OCI-LY1 (cell line): ENCODE measurements at regions not wholly inside any gene's neighbourhood (a gene's known extent, or its start where the extent isn't known, plus 50 kb on each side); places are given as distances from the start of the nearest gene placed in this dataset.

Source experiments
- H2AFZ ChIP-seq: fragments of 200-600 bp; sonication (generic), shearing (Covaris generic); 2 replicates; pipeline ENCODE4 v1.6.0; 2014; ENCODE audit warnings: antibody characterized with exemption, mild to moderate bottlenecking, low read length
- H3F3A ChIP-seq: fragments of 200-600 bp; sonication (generic), shearing (Covaris generic); 2 replicates; pipeline ENCODE4 v1.6.0; 2014; ENCODE audit warnings: mild to moderate bottlenecking, antibody characterized with exemption, low read length, moderate library complexity; ENCODE audit not compliant: insufficient read depth
- H3K27ac ChIP-seq: fragments of 200-600 bp; sonication (generic); 2 replicates; pipeline ENCODE4 v1.5.1; 2014; ENCODE audit warnings: low read length, mixed run types, mild to moderate bottlenecking, low read depth; ENCODE audit not compliant: poor library complexity, severe bottlenecking
- H3K27me3 ChIP-seq: fragments of 200-600 bp; sonication (generic); 2 replicates; pipeline ENCODE4 v1.6.0; 2014; ENCODE audit warnings: antibody characterized with exemption, mild to moderate bottlenecking, low read length, moderate library complexity; ENCODE audit not compliant: insufficient read depth
- H3K36me3 ChIP-seq: fragments of 200-600 bp; sonication (generic); 2 replicates; pipeline ENCODE4 v1.6.1; 2014; ENCODE audit warnings: mild to moderate bottlenecking, antibody characterized with exemption, low read length, moderate library complexity, mixed read lengths; ENCODE audit not compliant: insufficient read depth
- H3K4me1 ChIP-seq: fragments of 200-600 bp; sonication (generic); 2 replicates; pipeline ENCODE4 v1.5.1; 2014; ENCODE audit warnings: mild to moderate bottlenecking, low read length, moderate library complexity; ENCODE audit not compliant: insufficient read depth, severe bottlenecking
- H3K4me2 ChIP-seq: fragments of 200-600 bp; sonication (generic), shearing (Covaris generic); 2 replicates; pipeline ENCODE4 v1.6.1; 2014; ENCODE audit warnings: low read length
- H3K4me3 ChIP-seq: fragments of 200-600 bp; sonication (generic); 2 replicates; pipeline ENCODE4 v1.5.1; 2014; ENCODE audit warnings: low read length, low read depth, mild to moderate bottlenecking, mixed read lengths; ENCODE audit not compliant: poor library complexity, severe bottlenecking
- H3K79me2 ChIP-seq: fragments of 200-600 bp; shearing (Covaris generic); 2 replicates; pipeline ENCODE4 v1.6.1; 2016; ENCODE audit warnings: mixed run types, low read length, mixed read lengths; ENCODE audit not compliant: insufficient read depth
- H3K9ac ChIP-seq: fragments of 200-600 bp; sonication (generic), shearing (Covaris generic); 2 replicates; pipeline ENCODE4 v1.6.1; 2014; ENCODE audit warnings: mild to moderate bottlenecking, low read length, mixed read lengths
- H3K9me2 ChIP-seq: fragments of 200-600 bp; sonication (generic), shearing (Covaris generic); 2 replicates; pipeline ENCODE4 v1.6.1; 2014; ENCODE audit warnings: low read depth, mild to moderate bottlenecking, low read length, mixed read lengths
- H3K9me3 ChIP-seq: fragments of 200-600 bp; shearing (Covaris generic); 2 replicates; pipeline ENCODE4 v1.6.1; 2014; ENCODE audit warnings: low read length, mixed read lengths
- H4K20me1 ChIP-seq: fragments of 200-600 bp; sonication (generic), shearing (Covaris generic); 2 replicates; pipeline ENCODE4 v1.6.0; 2016; ENCODE audit warnings: mild to moderate bottlenecking, low read length; ENCODE audit not compliant: insufficient read depth
- EZH2 ChIP-seq: fragments of 200-600 bp; sonication (generic), shearing (Covaris generic); IDR thresholded peaks from 2 replicates; pipeline ENCODE4 v1.8.0; 2017; ENCODE audit warnings: borderline replicate concordance, mixed run types, mild to moderate bottlenecking, antibody characterized with exemption, low read length, moderate library complexity, mixed read lengths
- TF ChIP-seq, protein P1 (sequence below): fragments of 200-600 bp; sonication (generic), shearing (Covaris generic); IDR thresholded peaks from 2 replicates; pipeline ENCODE4 v1.5.1; 2017; ENCODE audit warnings: mild to moderate bottlenecking, antibody characterized with exemption, low read length, moderate library complexity, mixed read lengths

DNA sequence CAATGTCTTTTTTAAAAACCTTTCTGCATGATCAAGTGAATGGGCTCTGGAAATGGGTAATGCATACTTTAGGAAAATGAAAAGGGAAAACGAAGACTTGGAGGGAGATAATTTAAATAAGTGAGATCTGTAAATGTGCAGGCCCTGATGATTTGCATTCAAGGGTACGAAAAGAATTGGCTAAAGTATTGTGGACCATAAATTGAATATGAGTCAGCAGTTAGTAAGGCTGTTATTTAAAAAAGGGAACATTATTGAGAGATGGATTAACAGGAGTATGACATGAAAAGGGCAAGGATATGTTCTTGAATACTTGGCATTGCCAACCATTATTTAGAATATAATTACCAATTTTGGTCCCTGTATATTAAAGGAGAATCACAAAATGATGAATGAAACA, 125.5 kb downstream of the GPAT3 start:
- Histone ChIP-seq H3K27me3 (no peaks in the 10 kb centered on the region), H3K4me2 (no peak overlapping the region), H3K4me1 (no peaks in the 10 kb centered on the region), H3K9me3 (no peaks in the 10 kb centered on the region), H4K20me1 (no peaks in the 10 kb centered on the region), H3K36me3 (no peaks in the 10 kb centered on the region), H3K9ac (no peak overlapping the region), H3K27ac (no peak overlapping the region), H3K4me3 (no peak overlapping the region), H2AFZ (no peak overlapping the region), H3K79me2 (no peaks in the 10 kb centered on the region), H3F3A (no peaks in the 10 kb centered on the region), H3K9me2 (no peaks in the 10 kb centered on the region)
- no peak for TF ChIP-seq EZH2
- TF ChIP-seq, protein P1, sequence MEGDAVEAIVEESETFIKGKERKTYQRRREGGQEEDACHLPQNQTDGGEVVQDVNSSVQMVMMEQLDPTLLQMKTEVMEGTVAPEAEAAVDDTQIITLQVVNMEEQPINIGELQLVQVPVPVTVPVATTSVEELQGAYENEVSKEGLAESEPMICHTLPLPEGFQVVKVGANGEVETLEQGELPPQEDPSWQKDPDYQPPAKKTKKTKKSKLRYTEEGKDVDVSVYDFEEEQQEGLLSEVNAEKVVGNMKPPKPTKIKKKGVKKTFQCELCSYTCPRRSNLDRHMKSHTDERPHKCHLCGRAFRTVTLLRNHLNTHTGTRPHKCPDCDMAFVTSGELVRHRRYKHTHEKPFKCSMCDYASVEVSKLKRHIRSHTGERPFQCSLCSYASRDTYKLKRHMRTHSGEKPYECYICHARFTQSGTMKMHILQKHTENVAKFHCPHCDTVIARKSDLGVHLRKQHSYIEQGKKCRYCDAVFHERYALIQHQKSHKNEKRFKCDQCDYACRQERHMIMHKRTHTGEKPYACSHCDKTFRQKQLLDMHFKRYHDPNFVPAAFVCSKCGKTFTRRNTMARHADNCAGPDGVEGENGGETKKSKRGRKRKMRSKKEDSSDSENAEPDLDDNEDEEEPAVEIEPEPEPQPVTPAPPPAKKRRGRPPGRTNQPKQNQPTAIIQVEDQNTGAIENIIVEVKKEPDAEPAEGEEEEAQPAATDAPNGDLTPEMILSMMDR = no peak

DNA sequence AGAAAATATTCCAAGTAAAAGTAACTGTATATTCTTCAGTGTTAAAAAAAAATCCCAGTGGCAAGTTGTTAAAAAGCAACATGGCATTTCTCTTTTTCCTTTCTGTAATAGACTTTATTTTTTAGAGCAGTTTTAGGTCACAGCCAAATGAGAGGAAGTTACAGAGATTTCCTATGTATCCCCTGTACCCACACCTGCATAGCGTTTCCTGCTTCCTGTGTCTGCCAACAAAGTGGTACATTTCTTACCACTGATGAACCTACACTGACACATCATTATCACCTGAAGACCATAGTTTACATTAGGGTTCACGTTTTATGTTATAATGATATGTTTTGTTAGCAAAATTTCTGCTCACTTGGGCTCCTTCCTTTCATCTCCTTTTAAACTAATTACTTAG, 124.7 kb downstream of the GPAT3 start:
- Histone ChIP-seq H3K4me1 (no peaks in the 10 kb centered on the region), H3K4me2 (no peak overlapping the region), H3F3A (no peaks in the 10 kb centered on the region), H3K27ac (no peak overlapping the region), H3K4me3 (no peak overlapping the region), H2AFZ (no peak overlapping the region), H4K20me1 (no peaks in the 10 kb centered on the region), H3K9me3 (no peaks in the 10 kb centered on the region), H3K9me2 (no peaks in the 10 kb centered on the region), H3K9ac (no peak overlapping the region), H3K36me3 (no peaks in the 10 kb centered on the region), H3K79me2 (no peaks in the 10 kb centered on the region), H3K27me3 (no peaks in the 10 kb centered on the region)
- TF ChIP-seq, protein P1 = no peak
- no peak for TF ChIP-seq EZH2

DNA sequence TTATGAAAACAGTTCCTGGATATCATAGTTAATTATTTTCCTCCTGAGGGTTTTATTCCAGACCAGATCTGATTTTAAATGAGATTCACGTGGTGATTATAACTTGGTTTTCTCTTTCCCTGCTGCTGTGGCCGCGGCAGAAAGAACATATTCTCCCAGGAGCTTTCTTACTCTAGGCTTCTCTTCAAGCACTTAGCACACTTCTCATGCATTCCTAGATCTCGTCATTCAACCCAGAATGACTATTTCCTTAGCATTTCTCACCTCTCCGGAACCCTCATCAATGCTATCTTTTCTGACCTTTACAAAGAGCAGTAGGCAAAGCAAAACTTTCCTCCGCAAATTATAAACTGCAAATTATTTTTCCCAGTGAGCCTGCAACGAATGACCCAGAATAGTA, 122.9 kb downstream of the GPAT3 start:
- Histone ChIP-seq H3K27ac (no peak overlapping the region), H3K9me2 (no peaks in the 10 kb centered on the region), H3K27me3 (no peaks in the 10 kb centered on the region), H3K9me3 (no peaks in the 10 kb centered on the region), H3K9ac (no peak overlapping the region), H3K4me2 (no peak overlapping the region), H3K4me1 (no peaks in the 10 kb centered on the region), H3K79me2 (no peaks in the 10 kb centered on the region), H2AFZ (no peak overlapping the region), H3F3A (no peaks in the 10 kb centered on the region), H3K36me3 (no peaks in the 10 kb centered on the region), H4K20me1 (no peaks in the 10 kb centered on the region), H3K4me3 (no peak overlapping the region)
- TF ChIP-seq, protein P1 = no peak
- TF ChIP-seq EZH2 = no peak
